IPS-18a (cell line): ENCODE measurements at regions not wholly inside any gene's neighbourhood (a gene's known extent, or its start where the extent isn't known, plus 50 kb on each side); places are given as distances from the start of the nearest gene placed in this dataset.

Experiments
- H3K27ac ChIP-seq: one replicate; pipeline ENCODE4 v1.5.1; 2013; ENCODE audit warnings: low read length
- H3K27me3 ChIP-seq: one replicate; pipeline ENCODE4 v1.6.1; 2013; ENCODE audit warnings: mild to moderate bottlenecking, low read length; ENCODE audit not compliant: control insufficient read depth, insufficient read depth
- H3K36me3 ChIP-seq: one replicate; pipeline ENCODE4 v1.6.1; 2013; ENCODE audit warnings: low read depth, low read length; ENCODE audit not compliant: control insufficient read depth
- H3K4me1 ChIP-seq: one replicate; pipeline ENCODE4 v1.6.1; 2013; ENCODE audit warnings: low read depth, low read length; ENCODE audit not compliant: control insufficient read depth
- H3K4me3 ChIP-seq: one replicate; pipeline ENCODE4 v1.5.1; 2013; ENCODE audit warnings: low read length
- H3K9ac ChIP-seq: one replicate; pipeline ENCODE4 v1.6.1; 2013; ENCODE audit warnings: mild to moderate bottlenecking, low read length, moderate library complexity
- H3K9me3 ChIP-seq: one replicate; pipeline ENCODE4 v1.6.1; 2013; ENCODE audit warnings: low read depth, low read length; ENCODE audit not compliant: control insufficient read depth

GRCh38 chr5:136682986-136683385 is 317.6 kb upstream of the TRPC7 start:
- Histone ChIP-seq H3K27ac (no peak overlapping the region), H3K36me3 (no peaks in the 10 kb centered on the region), H3K9ac (no peak overlapping the region), H3K4me3 (no peak overlapping the region), H3K9me3 (peaks cover 10% of the 10 kb centered on the region), H3K27me3 (no peaks in the 10 kb centered on the region), H3K4me1 (no peaks in the 10 kb centered on the region)

DNA sequence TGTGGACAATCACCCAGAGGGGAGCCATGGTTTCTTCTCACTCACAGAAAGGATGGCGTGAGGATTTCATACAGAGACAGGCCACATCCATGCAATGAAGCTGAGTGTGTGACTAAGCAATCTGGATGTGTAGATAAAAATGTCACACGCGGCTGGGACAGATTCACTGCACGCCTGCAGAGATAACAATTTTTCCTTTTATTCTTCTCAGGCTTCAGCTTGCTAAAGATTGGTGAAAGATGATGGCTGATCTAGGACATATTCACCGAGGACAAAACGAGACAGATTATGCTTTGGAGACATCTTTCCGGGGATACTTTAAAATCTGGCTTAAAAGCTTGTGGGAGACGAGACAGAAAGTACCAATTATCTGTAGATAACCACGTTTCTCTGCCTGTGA is 313.9 kb upstream of the TRPC7 start:
- H3K9ac ChIP-seq: no peak overlapping the region
- H3K4me1 ChIP-seq: no peaks in the 10 kb centered on the region
- H3K27me3 ChIP-seq: no peaks in the 10 kb centered on the region
- H3K4me3 ChIP-seq: no peak overlapping the region
- no peak overlapping the region for H3K27ac ChIP-seq
- no peaks in the 10 kb centered on the region for H3K36me3 ChIP-seq
- H3K9me3 ChIP-seq: peaks cover 10% of the 10 kb centered on the region

GRCh38 chr5:136677217-136677616 is 311.9 kb upstream of the TRPC7 start:
- Histone ChIP-seq H3K27me3 (no peaks in the 10 kb centered on the region), H3K4me1 (no peaks in the 10 kb centered on the region), H3K9me3 (peaks cover 10% of the 10 kb centered on the region), H3K27ac (no peak overlapping the region), H3K36me3 (no peaks in the 10 kb centered on the region), H3K4me3 (no peak overlapping the region), H3K9ac (no peak overlapping the region)

DNA sequence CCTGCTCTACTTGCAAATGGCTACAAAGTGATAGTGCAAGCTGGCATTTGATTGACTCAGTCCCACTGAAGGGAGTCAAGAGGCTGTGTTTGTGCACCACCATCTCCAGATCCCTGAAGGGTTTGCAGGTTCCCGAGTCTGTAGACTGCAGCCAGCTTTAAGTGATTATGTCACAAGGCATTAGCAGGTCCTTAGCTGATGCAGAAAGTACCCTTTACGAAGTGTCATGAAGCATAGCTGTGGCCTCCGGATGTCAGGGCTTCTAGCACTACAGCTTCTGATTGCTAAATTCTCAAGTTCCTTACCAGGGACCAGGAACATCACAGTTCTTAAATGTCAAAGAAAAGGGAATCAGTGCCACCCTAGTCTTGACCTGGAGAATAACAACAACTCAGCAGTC is 311.3 kb upstream of the TRPC7 start:
- Histone ChIP-seq H3K27ac (no peak overlapping the region), H3K36me3 (no peaks in the 10 kb centered on the region), H3K27me3 (no peaks in the 10 kb centered on the region), H3K9me3 (peaks cover 10% of the 10 kb centered on the region), H3K4me1 (no peaks in the 10 kb centered on the region), H3K9ac (no peak overlapping the region), H3K4me3 (no peak overlapping the region)

GRCh38 chr5:136675769-136676168 is 310.4 kb upstream of the TRPC7 start:
- Histone ChIP-seq H3K9me3 (peaks cover 6% of the 10 kb centered on the region), H3K4me3 (no peak overlapping the region), H3K27ac (no peak overlapping the region)

GRCh38 chr5:136674178-136674577 is 308.8 kb upstream of the TRPC7 start:
- Histone ChIP-seq H3K36me3 (no peaks in the 10 kb centered on the region), H3K27ac (no peak overlapping the region), H3K9ac (no peak overlapping the region), H3K27me3 (no peaks in the 10 kb centered on the region), H3K4me3 (no peak overlapping the region), H3K4me1 (no peaks in the 10 kb centered on the region), H3K9me3 (no peaks in the 10 kb centered on the region)

More at GRCh38 chr5:136675769-136676168, 310.4 kb upstream of the TRPC7 start:
- no peaks in the 10 kb centered on the region for H3K4me1 ChIP-seq
- H3K36me3 ChIP-seq: no peaks in the 10 kb centered on the region
- H3K27me3 ChIP-seq: no peaks in the 10 kb centered on the region
- H3K9ac ChIP-seq: no peak overlapping the region

DNA sequence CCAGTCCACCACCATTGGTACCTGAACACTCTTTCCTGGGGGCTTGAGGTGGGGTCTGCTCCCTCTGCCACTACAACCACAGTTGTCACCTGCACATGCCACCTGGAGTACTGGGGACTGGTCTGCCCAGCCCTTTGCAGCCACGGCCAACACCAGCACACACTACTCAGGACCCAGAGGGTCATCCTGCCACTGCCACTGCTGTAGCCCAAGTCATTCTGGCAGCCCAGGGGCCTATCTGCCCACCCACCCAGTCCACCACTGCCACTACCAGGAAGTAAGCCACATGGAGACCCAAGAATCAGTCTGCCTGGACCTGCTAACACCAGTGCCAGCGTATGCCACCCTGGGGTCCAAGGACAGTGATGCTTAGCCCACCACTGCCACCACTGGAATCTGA is 302.4 kb upstream of the TRPC7 start:
- no peaks in the 10 kb centered on the region for H3K27me3 ChIP-seq
- no peaks in the 10 kb centered on the region for H3K36me3 ChIP-seq
- H3K4me3 ChIP-seq: no peak overlapping the region
- peaks cover 7% of the 10 kb centered on the region for H3K4me1 ChIP-seq
- H3K9ac ChIP-seq: no peak overlapping the region
- H3K9me3 ChIP-seq: no peaks in the 10 kb centered on the region
- no peak overlapping the region for H3K27ac ChIP-seq

GRCh38 chr5:136666970-136667620 is 301.8 kb upstream of the TRPC7 start:
- H3K4me1 ChIP-seq: peaks cover 7% of the 10 kb centered on the region
- H3K36me3 ChIP-seq: no peaks in the 10 kb centered on the region
- no peak overlapping the region for H3K9ac ChIP-seq
- H3K4me3 ChIP-seq: no peak overlapping the region
- H3K27ac ChIP-seq: no peak overlapping the region
- no peaks in the 10 kb centered on the region for H3K27me3 ChIP-seq
- no peaks in the 10 kb centered on the region for H3K9me3 ChIP-seq

GRCh38 chr5:136665331-136665730 is 300.0 kb upstream of the TRPC7 start:
- Histone ChIP-seq H3K27ac (no peak overlapping the region), H3K9me3 (no peaks in the 10 kb centered on the region), H3K4me1 (peaks cover 7% of the 10 kb centered on the region), H3K4me3 (no peak overlapping the region), H3K9ac (no peak overlapping the region), H3K36me3 (no peaks in the 10 kb centered on the region), H3K27me3 (no peaks in the 10 kb centered on the region)

GRCh38 chr5:136661026-136661425 is 295.7 kb upstream of the TRPC7 start:
- no peaks in the 10 kb centered on the region for H3K4me1 ChIP-seq
- H3K4me3 ChIP-seq: no peak overlapping the region
- H3K9ac ChIP-seq: no peak overlapping the region
- H3K27ac ChIP-seq: no peak overlapping the region
- H3K27me3 ChIP-seq: no peaks in the 10 kb centered on the region
- no peaks in the 10 kb centered on the region for H3K36me3 ChIP-seq
- H3K9me3 ChIP-seq: no peaks in the 10 kb centered on the region

- H3K27ac ChIP-seq: no peak overlapping the region
- no peak overlapping the region for H3K9ac ChIP-seq
- H3K9me3 ChIP-seq: no peaks in the 10 kb centered on the region
- H3K36me3 ChIP-seq: no peaks in the 10 kb centered on the region
- no peak overlapping the region for H3K4me3 ChIP-seq
- no peaks in the 10 kb centered on the region for H3K27me3 ChIP-seq
- no peaks in the 10 kb centered on the region for H3K4me1 ChIP-seq
Observed at GRCh38 chr5:136656811-136657210, 291.5 kb upstream of the TRPC7 start.

GRCh38 chr5:136655468-136655867 is 290.1 kb upstream of the TRPC7 start:
- no peaks in the 10 kb centered on the region for H3K4me1 ChIP-seq
- H3K9ac ChIP-seq: no peak overlapping the region
- no peak overlapping the region for H3K4me3 ChIP-seq
- no peaks in the 10 kb centered on the region for H3K27me3 ChIP-seq
- H3K9me3 ChIP-seq: no peaks in the 10 kb centered on the region
- H3K27ac ChIP-seq: no peak overlapping the region
- H3K36me3 ChIP-seq: no peaks in the 10 kb centered on the region
